ENCODE measurements at regions not wholly inside any gene's neighbourhood (a gene's known extent, or its start where the extent isn't known, plus 50 kb on each side); places are given as distances from the start of the nearest gene placed in this dataset.

GRCh38 chr1:228977307-228977706 lies 242.0 kb downstream of the RHOU start:
- DNase-seq (ENCODE audit: low read depth): no peak
- TF ChIP-seq, protein P1, sequence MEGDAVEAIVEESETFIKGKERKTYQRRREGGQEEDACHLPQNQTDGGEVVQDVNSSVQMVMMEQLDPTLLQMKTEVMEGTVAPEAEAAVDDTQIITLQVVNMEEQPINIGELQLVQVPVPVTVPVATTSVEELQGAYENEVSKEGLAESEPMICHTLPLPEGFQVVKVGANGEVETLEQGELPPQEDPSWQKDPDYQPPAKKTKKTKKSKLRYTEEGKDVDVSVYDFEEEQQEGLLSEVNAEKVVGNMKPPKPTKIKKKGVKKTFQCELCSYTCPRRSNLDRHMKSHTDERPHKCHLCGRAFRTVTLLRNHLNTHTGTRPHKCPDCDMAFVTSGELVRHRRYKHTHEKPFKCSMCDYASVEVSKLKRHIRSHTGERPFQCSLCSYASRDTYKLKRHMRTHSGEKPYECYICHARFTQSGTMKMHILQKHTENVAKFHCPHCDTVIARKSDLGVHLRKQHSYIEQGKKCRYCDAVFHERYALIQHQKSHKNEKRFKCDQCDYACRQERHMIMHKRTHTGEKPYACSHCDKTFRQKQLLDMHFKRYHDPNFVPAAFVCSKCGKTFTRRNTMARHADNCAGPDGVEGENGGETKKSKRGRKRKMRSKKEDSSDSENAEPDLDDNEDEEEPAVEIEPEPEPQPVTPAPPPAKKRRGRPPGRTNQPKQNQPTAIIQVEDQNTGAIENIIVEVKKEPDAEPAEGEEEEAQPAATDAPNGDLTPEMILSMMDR (IDR thresholded peaks at IDR 0.05; ENCODE audit: low read length, missing control alignments): no peak
- H3K4me3 ChIP-seq (replicated peaks; ENCODE audit: low read depth, low read length): no peak overlapping the region

DNA sequence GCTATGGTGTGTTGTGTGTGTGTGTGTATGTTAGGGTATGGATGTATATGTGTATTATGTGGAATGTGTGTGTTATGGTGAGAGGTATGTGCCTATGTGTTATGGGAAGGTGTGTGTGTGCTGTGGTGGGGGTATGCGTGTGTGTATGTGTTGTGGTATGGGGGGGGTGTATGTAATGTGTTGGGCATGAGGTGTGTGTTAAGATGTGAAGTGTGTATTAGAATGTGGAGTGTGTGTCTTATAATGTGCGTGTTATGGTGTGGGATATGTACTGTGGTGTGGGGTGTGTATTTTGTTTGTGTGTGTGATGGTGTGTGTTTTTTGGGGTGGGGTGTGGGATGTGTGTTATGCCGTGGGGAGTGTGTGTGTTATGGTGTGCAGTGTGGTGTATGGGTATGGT lies 242.5 kb downstream of the RHOU start:
- TF ChIP-seq, protein P1 (IDR thresholded peaks at IDR 0.05; ENCODE audit: low read length, missing control alignments): no peak

GRCh38 chr1:228978484-228979324 lies 243.4 kb downstream of the RHOU start:
- no peak overlapping the region for H3K4me3 ChIP-seq (replicated peaks; ENCODE audit: low read depth, low read length)
- TF ChIP-seq, protein P1 (IDR thresholded peaks at IDR 0.05; ENCODE audit: low read length, missing control alignments): no peak
- DNase-seq (ENCODE audit: low read depth): peak; percentile 36

More for the DNA sequence above, 242.5 kb downstream of the RHOU start:
- DNase-seq (ENCODE audit: low read depth): no peak
- no peak overlapping the region for H3K4me3 ChIP-seq (replicated peaks; ENCODE audit: low read depth, low read length)

- no peak overlapping the region for H3K4me3 ChIP-seq (replicated peaks; ENCODE audit: low read depth, low read length)
- TF ChIP-seq, protein P1 (IDR thresholded peaks at IDR 0.05; ENCODE audit: low read length, missing control alignments): no peak
- DNase-seq (ENCODE audit: low read depth): no peak
Measured at GRCh38 chr1:228979325-228979699, 244.0 kb downstream of the RHOU start.

GRCh38 chr1:228979774-228980173 lies 244.5 kb downstream of the RHOU start:
- H3K4me3 ChIP-seq (replicated peaks; ENCODE audit: low read depth, low read length): no peak overlapping the region
- no peak for DNase-seq (ENCODE audit: low read depth)
- TF ChIP-seq, protein P1 (IDR thresholded peaks at IDR 0.05; ENCODE audit: low read length, missing control alignments): no peak

GRCh38 chr1:228980232-228980937 lies 245.1 kb downstream of the RHOU start:
- TF ChIP-seq, protein P1 (IDR thresholded peaks at IDR 0.05; ENCODE audit: low read length, missing control alignments): no peak
- DNase-seq (ENCODE audit: low read depth): no peak
- no peak overlapping the region for H3K4me3 ChIP-seq (replicated peaks; ENCODE audit: low read depth, low read length)
